HEK293 (cell line): ENCODE measurements at regions not wholly inside any gene's neighbourhood (a gene's known extent, or its start where the extent isn't known, plus 50 kb on each side); places are given as distances from the start of the nearest gene placed in this dataset.

ENCODE experiments used
- CTCF ChIA-PET: fragments of 350-600 bp; formaldehyde crosslinking; extraction: SDS; loops from one replicate; lab custom pipeline; 2021; ENCODE audit warnings: antibody characterized with exemption; lab: Yijun Ruan, JAX
- POLR2A ChIA-PET: fragments of 300-600 bp; formaldehyde crosslinking; extraction: SDS; loops from one replicate; lab custom pipeline; 2020; ENCODE audit warnings: antibody characterized with exemption, inconsistent platforms; lab: Yijun Ruan, JAX
- H3K27ac ChIP-seq: fragments of 200-500 bp; sonication (Bioruptor generic); 2 replicates; pipeline ENCODE4 v1.5.1; 2014; ENCODE audit warnings: low read depth, low read length, control low read depth, inconsistent platforms; ENCODE audit errors: extremely low read depth
- H3K36me3 ChIP-seq, 2 experiments: fragments of 200-500 bp in 1 of 2; sonication (Bioruptor generic) in 1 of 2; 1 replicate in 1 of 2; 2 replicates in 1 of 2; pipeline ENCODE4 v1.5.1; 2014 to 2017; ENCODE audit warnings: inconsistent platforms in 2 of 2, low read length in 2 of 2; ENCODE audit not compliant: control insufficient read depth in 2 of 2, insufficient read depth in 1 of 2
- H3K4me1 ChIP-seq: fragments of 200-500 bp; sonication (Bioruptor generic); 2 replicates; pipeline ENCODE4 v1.5.1; 2014; ENCODE audit warnings: mild to moderate bottlenecking, low read length, inconsistent platforms; ENCODE audit not compliant: control insufficient read depth, insufficient read depth
- H3K4me3 ChIP-seq: 2 replicates; pipeline ENCODE4 v1.5.1; 2011; ENCODE audit warnings: low read depth, mild to moderate bottlenecking, control low read depth, low read length, moderate library complexity
- H3K9me3 ChIP-seq: fragments of 200-500 bp; sonication (Bioruptor generic); 2 replicates; pipeline ENCODE4 v1.5.1; 2014; ENCODE audit warnings: low read depth, low read length, inconsistent platforms; ENCODE audit not compliant: control insufficient read depth, insufficient read depth
- MEIS1 ChIP-seq: sonication (generic); formaldehyde crosslinking; IDR thresholded peaks from 2 replicates; pipeline ENCODE4 v1.8.1; 2022; ENCODE audit warnings: missing genetic modification reagents, mild to moderate bottlenecking, borderline replicate concordance
- MYNN ChIP-seq: fragments of 450-650 bp; formaldehyde crosslinking; IDR thresholded peaks from 2 replicates; pipeline ENCODE4 v1.5.1; 2016; ENCODE audit warnings: missing biosample characterization, missing genetic modification characterization, borderline replicate concordance
- WT1 ChIP-seq: fragments of 450-650 bp; formaldehyde crosslinking; IDR thresholded peaks from 2 replicates; pipeline ENCODE4 v1.5.1; 2016; ENCODE audit warnings: missing biosample characterization, missing genetic modification characterization
- ZBTB10 ChIP-seq: fragments of 450-650 bp; formaldehyde crosslinking; IDR thresholded peaks from 2 replicates; pipeline ENCODE4 v1.5.1; 2016; ENCODE audit warnings: missing biosample characterization, missing genetic modification characterization
- ZBTB20 ChIP-seq: fragments of 450-650 bp; formaldehyde crosslinking; IDR thresholded peaks from 2 replicates; pipeline ENCODE4 v1.5.1; 2016; ENCODE audit warnings: missing biosample characterization, missing genetic modification characterization
- ZFP37 ChIP-seq: fragments of 450-650 bp; formaldehyde crosslinking; IDR thresholded peaks from 2 replicates; pipeline ENCODE4 v1.5.1; 2016; ENCODE audit warnings: missing biosample characterization, missing genetic modification characterization
- ZNF146 ChIP-seq: fragments of 450-650 bp; formaldehyde crosslinking; IDR thresholded peaks from 2 replicates; pipeline ENCODE4 v1.5.1; 2016; ENCODE audit warnings: missing biosample characterization, missing genetic modification characterization
- ZNF148 ChIP-seq: fragments of 450-650 bp; formaldehyde crosslinking; IDR thresholded peaks from 2 replicates; pipeline ENCODE4 v1.5.0; 2017; ENCODE audit warnings: missing biosample characterization, missing genetic modification characterization, borderline replicate concordance
- ZNF155 ChIP-seq: fragments of 450-650 bp; formaldehyde crosslinking; IDR thresholded peaks from 2 replicates; pipeline ENCODE4 v1.5.1; 2016; ENCODE audit warnings: missing biosample characterization, missing genetic modification characterization
- ZNF157 ChIP-seq: fragments of 450-650 bp; formaldehyde crosslinking; IDR thresholded peaks from 2 replicates; pipeline ENCODE4 v1.5.1; 2016; ENCODE audit warnings: missing biosample characterization, missing genetic modification characterization
- ZNF239 ChIP-seq: fragments of 450-650 bp; formaldehyde crosslinking; IDR thresholded peaks from 2 replicates; pipeline ENCODE4 v1.5.1; 2016; ENCODE audit warnings: missing biosample characterization, missing genetic modification characterization
- ZNF266 ChIP-seq: fragments of 450-650 bp; formaldehyde crosslinking; IDR thresholded peaks from 2 replicates; pipeline ENCODE4 v1.5.1; 2016; ENCODE audit warnings: missing biosample characterization, missing genetic modification characterization, low read depth
- ZNF311 ChIP-seq: fragments of 450-650 bp; formaldehyde crosslinking; IDR thresholded peaks from 2 replicates; pipeline ENCODE4 v1.5.1; 2017; ENCODE audit warnings: missing biosample characterization, missing genetic modification characterization, borderline replicate concordance
- ZNF324 ChIP-seq: fragments of 450-650 bp; formaldehyde crosslinking; IDR thresholded peaks from 2 replicates; pipeline ENCODE4 v1.5.1; 2016; ENCODE audit warnings: missing biosample characterization, missing genetic modification characterization
- ZNF335 ChIP-seq: fragments of 450-650 bp; formaldehyde crosslinking; conservative IDR thresholded peaks from 2 replicates; pipeline ENCODE4 v1.5.1; 2016; ENCODE audit warnings: missing biosample characterization, missing genetic modification characterization
- ZNF433 ChIP-seq: fragments of 450-650 bp; formaldehyde crosslinking; IDR thresholded peaks from 2 replicates; pipeline ENCODE4 v1.5.1; 2016; ENCODE audit warnings: missing biosample characterization, missing genetic modification characterization, low read depth
- ZNF549 ChIP-seq: fragments of 450-650 bp; IDR thresholded peaks from 2 replicates; pipeline ENCODE4 v1.5.1; 2018; ENCODE audit warnings: missing biosample characterization, missing genetic modification characterization, mild to moderate bottlenecking, inconsistent platforms, moderate library complexity
- ZNF560 ChIP-seq: fragments of 450-650 bp; formaldehyde crosslinking; IDR thresholded peaks from 2 replicates; pipeline ENCODE4 v1.5.1; 2017; ENCODE audit warnings: missing biosample characterization, missing genetic modification characterization, borderline replicate concordance
- ZNF670 ChIP-seq: fragments of 450-650 bp; formaldehyde crosslinking; IDR thresholded peaks from 2 replicates; pipeline ENCODE4 v1.5.1; 2016; ENCODE audit warnings: missing biosample characterization, missing genetic modification characterization, low read depth
- ZNF843 ChIP-seq: fragments of 450-650 bp; formaldehyde crosslinking; IDR thresholded peaks from 2 replicates; pipeline ENCODE4 v1.5.1; 2016; ENCODE audit warnings: missing biosample characterization, missing genetic modification characterization
- ZXDB ChIP-seq: fragments of 450-650 bp; formaldehyde crosslinking; IDR thresholded peaks from 2 replicates; pipeline ENCODE4 v1.5.1; 2016; ENCODE audit warnings: missing biosample characterization, missing genetic modification characterization
- TF ChIP-seq, protein P1 (sequence below): fragments of 450-650 bp; formaldehyde crosslinking; IDR thresholded peaks from 2 replicates; pipeline ENCODE4 v1.5.1; 2016; ENCODE audit warnings: missing biosample characterization, missing genetic modification characterization
- TF ChIP-seq, protein P2 (sequence below): fragments of 450-650 bp; formaldehyde crosslinking; IDR thresholded peaks from 2 replicates; pipeline ENCODE4 v1.5.1; 2016; ENCODE audit warnings: missing biosample characterization, missing genetic modification characterization
- TF ChIP-seq, protein P3 (sequence below): fragments of 450-650 bp; formaldehyde crosslinking; IDR thresholded peaks from 2 replicates; pipeline ENCODE4 v1.5.1; 2016; ENCODE audit warnings: missing biosample characterization, missing genetic modification characterization

DNA sequence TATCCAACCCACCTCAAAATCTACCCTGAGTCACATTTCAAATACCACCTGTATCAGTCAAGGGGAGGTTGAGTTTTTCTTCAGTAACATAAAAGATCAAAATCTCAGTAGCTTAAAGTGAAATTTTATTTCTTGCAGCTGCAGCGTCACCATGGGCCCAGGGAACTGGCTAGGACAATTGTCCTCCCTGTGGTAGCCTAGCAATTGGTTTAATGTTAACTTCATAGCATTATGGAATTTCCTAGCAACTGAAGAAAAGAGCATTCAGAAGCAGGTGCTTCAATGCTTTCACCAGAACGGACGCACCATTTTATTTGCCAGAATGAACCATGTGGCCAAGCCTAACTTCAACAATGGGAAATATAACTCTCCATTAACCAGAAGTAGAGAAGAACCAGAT, 359.3 kb upstream of the TSHZ3 start (continued):
- TF ChIP-seq, protein P1, sequence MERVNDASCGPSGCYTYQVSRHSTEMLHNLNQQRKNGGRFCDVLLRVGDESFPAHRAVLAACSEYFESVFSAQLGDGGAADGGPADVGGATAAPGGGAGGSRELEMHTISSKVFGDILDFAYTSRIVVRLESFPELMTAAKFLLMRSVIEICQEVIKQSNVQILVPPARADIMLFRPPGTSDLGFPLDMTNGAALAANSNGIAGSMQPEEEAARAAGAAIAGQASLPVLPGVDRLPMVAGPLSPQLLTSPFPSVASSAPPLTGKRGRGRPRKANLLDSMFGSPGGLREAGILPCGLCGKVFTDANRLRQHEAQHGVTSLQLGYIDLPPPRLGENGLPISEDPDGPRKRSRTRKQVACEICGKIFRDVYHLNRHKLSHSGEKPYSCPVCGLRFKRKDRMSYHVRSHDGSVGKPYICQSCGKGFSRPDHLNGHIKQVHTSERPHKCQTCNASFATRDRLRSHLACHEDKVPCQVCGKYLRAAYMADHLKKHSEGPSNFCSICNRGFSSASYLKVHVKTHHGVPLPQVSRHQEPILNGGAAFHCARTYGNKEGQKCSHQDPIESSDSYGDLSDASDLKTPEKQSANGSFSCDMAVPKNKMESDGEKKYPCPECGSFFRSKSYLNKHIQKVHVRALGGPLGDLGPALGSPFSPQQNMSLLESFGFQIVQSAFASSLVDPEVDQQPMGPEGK (tag by site-specific recombination), result no peak
- TF ChIP-seq, protein P2, sequence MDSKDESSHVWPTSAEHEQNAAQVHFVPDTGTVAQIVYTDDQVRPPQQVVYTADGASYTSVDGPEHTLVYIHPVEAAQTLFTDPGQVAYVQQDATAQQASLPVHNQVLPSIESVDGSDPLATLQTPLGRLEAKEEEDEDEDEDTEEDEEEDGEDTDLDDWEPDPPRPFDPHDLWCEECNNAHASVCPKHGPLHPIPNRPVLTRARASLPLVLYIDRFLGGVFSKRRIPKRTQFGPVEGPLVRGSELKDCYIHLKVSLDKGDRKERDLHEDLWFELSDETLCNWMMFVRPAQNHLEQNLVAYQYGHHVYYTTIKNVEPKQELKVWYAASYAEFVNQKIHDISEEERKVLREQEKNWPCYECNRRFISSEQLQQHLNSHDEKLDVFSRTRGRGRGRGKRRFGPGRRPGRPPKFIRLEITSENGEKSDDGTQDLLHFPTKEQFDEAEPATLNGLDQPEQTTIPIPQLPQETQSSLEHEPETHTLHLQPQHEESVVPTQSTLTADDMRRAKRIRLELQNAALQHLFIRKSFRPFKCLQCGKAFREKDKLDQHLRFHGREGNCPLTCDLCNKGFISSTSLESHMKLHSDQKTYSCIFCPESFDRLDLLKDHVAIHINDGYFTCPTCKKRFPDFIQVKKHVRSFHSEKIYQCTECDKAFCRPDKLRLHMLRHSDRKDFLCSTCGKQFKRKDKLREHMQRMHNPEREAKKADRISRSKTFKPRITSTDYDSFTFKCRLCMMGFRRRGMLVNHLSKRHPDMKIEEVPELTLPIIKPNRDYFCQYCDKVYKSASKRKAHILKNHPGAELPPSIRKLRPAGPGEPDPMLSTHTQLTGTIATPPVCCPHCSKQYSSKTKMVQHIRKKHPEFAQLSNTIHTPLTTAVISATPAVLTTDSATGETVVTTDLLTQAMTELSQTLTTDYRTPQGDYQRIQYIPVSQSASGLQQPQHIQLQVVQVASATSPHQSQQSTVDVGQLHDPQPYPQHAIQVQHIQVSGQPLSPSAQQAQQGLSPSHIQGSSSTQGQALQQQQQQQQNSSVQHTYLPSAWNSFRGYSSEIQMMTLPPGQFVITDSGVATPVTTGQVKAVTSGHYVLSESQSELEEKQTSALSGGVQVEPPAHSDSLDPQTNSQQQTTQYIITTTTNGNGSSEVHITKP (tag by site-specific recombination), result no peak
- TF ChIP-seq ZNF843 (tag by site-specific recombination), result no peak
- TF ChIP-seq WT1 (tag by site-specific recombination), result no peak
- TF ChIP-seq, protein P3, sequence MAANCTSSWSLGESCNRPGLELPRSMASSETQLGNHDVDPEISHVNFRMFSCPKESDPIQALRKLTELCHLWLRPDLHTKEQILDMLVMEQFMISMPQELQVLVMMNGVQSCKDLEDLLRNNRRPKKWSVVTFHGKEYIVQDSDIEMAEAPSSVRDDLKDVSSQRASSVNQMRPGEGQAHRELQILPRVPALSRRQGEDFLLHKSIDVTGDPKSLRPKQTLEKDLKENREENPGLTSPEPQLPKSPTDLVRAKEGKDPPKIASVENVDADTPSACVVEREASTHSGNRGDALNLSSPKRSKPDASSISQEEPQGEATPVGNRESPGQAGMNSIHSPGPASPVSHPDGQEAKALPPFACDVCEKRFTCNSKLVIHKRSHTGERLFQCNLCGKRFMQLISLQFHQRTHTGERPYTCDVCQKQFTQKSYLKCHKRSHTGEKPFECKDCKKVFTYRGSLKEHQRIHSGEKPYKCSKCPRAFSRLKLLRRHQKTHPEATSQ (tag by site-specific recombination), result no peak
- no peak for TF ChIP-seq ZNF146 (tag by site-specific recombination)
- TF ChIP-seq ZNF549 (tag by site-specific recombination), result no peak
- no peak for TF ChIP-seq ZNF239 (tag by site-specific recombination)
- no peak for TF ChIP-seq ZNF155 (tag by site-specific recombination)
- no peak for TF ChIP-seq ZNF266 (tag by site-specific recombination)
- no peak for TF ChIP-seq ZBTB20 (tag by site-specific recombination)
- TF ChIP-seq ZNF670, result no peak
- no peak for TF ChIP-seq MEIS1
- TF ChIP-seq ZXDB (tag by site-specific recombination), result no peak

DNA sequence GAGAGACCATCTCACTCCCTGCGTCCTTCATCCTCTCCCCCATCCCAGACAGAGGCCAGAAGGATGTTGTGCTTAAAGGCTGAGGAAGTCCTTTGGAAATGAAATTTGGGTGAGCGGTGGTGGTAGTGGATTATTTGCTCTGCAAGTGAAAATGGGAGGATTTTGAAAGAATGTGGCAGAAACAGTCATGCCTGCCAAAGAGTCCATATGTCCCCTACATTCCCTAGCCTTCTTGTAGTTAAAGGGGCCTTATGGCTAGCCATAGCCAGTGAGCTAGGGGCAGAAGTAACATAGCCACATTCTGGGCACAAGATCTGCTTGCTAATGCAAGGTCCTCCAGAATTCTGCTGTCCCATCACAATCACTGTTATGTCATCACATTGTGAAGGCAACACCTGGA, 360.2 kb upstream of the TSHZ3 start:
- H3K4me3 ChIP-seq, result no peak overlapping the region
- POLR2A ChIA-PET, result no interaction called here
- no peaks in the 10 kb centered on the region for H3K36me3 ChIP-seq
- CTCF ChIA-PET, result no interaction called here
- H3K9me3 ChIP-seq, result peaks cover 4% of the 10 kb centered on the region
- no peak overlapping the region for H3K27ac ChIP-seq
- TF ChIP-seq ZNF335, result no peak
- TF ChIP-seq ZNF560 (tag by site-specific recombination), result no peak
- no peak for TF ChIP-seq ZBTB10 (tag by site-specific recombination)
- TF ChIP-seq MYNN (tag by site-specific recombination), result no peak
- no peak for TF ChIP-seq ZFP37 (tag by site-specific recombination)
- TF ChIP-seq ZNF670, result no peak
- TF ChIP-seq ZNF311 (tag by site-specific recombination), result no peak
- no peak for TF ChIP-seq ZNF148 (tag by site-specific recombination)
- no peak for TF ChIP-seq ZNF157 (tag by site-specific recombination)
- no peak for TF ChIP-seq ZNF433
- TF ChIP-seq ZNF324 (tag by site-specific recombination), result no peak
- H3K4me1 ChIP-seq, result no peaks in the 10 kb centered on the region
